Retinal pigment epithelial cell (primary cell): ENCODE measurements at regions not wholly inside any gene's neighbourhood (a gene's known extent, or its start where the extent isn't known, plus 50 kb on each side); places are given as distances from the start of the nearest gene placed in this dataset.
A peak's percentile ranks its signal among the peaks of the same experiment; 100 is the strongest.
"Not testable (repeated sequence)": the region's sequence is repeated elsewhere in the genome, so short reads cannot be mapped to it uniquely, and the experiment has no call there.

Experiments
- DNase-seq: peaks from one replicate; pipeline ENCODE4 v3.0.0-alpha.2; 2010; ENCODE audit warnings: low read depth
- H3K4me3 ChIP-seq: 2 replicates; pipeline ENCODE4 v1.5.1; 2011; ENCODE audit warnings: mild to moderate bottlenecking, low read length, control low read depth, moderate library complexity
- CTCF ChIP-seq: conservative IDR thresholded peaks from 2 replicates; pipeline ENCODE4 v1.5.1; 2011; ENCODE audit warnings: low read depth, low read length, control low read depth, inconsistent platforms

DNA sequence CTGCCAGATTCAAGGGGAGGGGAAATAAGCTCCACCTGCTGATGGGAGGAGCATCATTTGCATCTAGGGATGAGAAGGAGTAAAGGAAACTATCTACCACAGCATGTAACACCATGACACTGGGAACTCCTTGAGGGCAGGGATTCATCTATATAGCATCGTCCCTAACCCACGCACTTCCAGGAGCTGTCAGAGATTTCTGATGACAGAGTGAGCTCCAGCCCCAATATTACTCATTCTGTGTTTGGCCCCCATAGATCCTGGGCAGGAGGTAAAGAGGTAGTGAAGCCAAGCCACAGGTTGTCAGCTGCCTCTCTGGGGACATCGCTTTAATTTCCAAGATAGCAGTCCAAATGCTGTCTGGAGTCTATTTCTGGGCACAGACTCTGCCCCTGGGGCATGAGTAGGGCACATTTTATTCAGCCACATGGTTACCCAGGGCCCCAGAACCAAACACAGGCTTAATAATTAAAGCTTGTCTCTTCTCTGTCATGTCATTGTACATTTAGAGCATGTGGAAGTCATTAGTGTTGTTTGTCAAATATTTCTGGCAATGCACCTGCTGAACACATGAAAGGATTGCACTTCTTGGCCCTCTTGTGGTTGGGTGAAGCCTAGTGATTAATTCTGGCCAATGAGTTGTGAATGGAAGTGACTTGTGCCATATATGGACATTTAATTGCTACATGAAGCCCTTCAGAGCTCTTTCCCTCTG, 105.9 kb upstream of the POU3F1 start:
- no peak for TF ChIP-seq CTCF
- no peak overlapping the region for H3K4me3 ChIP-seq
- peak; percentile 12 for DNase-seq

DNA sequence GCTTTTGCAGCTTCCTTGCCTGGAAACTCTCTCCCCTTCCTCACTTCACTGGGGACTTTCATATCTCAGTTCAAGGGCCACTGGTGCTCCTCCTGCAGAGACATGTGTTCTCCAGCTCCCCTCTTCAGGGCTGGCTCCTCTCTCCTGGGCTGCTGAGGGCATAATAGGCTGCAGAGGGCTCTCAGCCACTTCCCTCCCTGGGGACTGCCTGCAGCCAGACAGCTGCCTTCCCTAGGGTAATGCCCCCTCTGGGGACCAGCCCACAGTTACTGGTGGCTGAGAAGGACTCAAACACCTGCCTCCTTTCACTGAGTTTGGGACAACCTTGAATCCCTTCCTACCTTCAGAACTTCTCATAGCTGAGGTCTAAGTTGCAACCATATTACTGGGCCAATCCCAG, 104.8 kb upstream of the POU3F1 start:
- DNase-seq: no peak
- H3K4me3 ChIP-seq: no peak overlapping the region
- no peak for TF ChIP-seq CTCF

GRCh38 chr1:38146079-38146478, 99.5 kb upstream of the POU3F1 start:
- not testable (repeated sequence) for H3K4me3 ChIP-seq, DNase-seq

DNA sequence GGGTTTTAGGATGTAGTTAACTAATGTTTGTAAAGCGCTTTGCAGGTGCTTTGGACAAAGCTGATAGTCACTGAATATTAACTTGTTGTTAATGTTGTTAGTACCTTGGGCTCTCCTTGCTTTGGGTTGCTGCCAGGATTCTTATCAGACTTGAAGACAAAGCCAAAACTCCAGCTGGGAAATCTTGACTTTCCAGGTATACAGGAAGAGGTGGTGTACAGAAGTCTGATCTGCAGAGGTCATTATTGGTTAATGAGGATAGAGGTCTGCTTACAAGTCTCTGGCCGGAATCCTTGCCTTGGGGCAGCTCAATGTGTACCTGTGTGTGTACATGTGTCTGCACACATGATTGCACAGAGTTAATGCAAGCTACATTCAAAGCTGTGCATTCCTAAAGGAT, 96.0 kb upstream of the POU3F1 start:
- no peak for DNase-seq
- no peak for TF ChIP-seq CTCF

DNA sequence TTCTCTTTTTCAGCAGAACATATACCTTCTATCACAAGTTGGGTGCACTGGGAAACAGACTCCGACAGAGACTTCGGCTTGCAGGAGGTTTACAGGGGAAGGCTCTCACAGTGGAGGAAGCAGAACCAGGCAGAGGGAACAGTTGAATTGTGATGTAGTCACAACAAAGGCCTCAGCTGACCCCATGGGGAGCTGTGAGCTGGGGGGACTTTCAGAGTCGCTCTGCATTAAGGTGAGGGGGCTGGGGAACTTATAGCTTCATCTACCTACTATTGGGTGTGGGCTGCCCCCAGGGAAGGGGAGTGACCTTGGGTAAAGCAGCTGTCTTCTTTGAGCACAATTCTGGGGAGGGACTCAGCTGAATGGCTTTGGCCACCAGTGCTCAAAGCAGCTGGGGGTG, 94.9 kb upstream of the POU3F1 start:
- H3K4me3 ChIP-seq: no peak overlapping the region
- no peak for DNase-seq
- TF ChIP-seq CTCF: no peak

More for the DNA sequence above, 96.0 kb upstream of the POU3F1 start:
- H3K4me3 ChIP-seq: no peak overlapping the region

DNA sequence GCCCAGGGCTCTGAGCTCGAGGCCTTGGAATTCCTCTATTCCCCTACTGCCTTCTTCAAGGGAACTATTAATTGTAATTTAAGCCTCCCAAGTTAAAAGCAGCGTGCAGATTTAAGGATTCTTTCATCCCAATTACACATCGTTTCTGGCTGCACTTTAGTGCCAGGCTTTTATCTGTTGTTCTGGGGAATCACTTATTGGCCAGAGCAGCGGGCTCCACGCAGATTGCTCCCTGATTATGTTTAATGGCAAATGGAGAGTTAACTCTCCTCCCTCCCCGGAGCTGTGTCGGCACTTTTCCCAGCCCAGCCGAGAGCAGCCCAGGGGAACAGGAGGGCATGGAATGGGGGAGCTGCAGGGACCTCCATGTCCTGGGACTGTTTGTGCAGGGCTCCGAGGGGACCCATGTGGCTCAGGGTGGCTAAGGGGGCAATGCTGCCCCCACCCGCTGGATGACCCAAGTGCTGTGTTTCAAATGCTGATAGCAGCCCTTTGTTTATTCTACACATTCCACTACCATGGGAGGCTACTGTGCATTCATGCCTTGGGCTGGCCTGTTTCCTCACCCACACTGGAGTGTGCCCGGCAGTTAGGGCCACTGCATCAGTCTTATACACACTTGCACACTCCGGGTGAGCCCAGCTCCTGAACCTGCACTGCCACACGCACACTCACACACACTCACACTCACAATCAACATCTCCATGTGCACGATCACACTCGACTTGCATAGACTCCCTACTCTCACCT, 93.3 kb upstream of the POU3F1 start:
- H3K4me3 ChIP-seq: no peak overlapping the region
- DNase-seq: no peak

More for the DNA sequence above, 93.3 kb upstream of the POU3F1 start:
- no peak for TF ChIP-seq CTCF
